ENCODE measurements at regions not wholly inside any gene's neighbourhood (a gene's known extent, or its start where the extent isn't known, plus 50 kb on each side); places are given as distances from the start of the nearest gene placed in this dataset.

DNA sequence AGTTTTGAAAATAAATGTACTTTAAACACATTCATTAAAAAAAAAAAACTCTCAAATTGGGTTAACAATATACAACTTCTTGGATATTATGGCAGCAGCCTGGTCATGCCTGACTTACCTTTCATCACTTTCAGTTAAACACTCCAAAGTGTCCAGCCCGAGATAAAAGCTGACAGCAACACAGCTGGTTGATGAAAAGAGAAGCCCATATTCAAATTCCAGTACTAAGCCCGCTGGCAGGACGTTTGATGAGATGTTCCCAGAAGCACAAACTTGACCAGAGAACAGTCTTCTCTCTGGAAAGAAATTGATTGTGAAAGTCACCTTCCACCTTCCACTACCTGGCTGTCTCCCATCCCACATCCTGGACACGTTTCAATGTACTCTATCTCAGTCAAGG, 586.3 kb downstream of the TDRD15 start:
- TF ChIP-seq EZH2 (IDR thresholded peaks at IDR 0.05; ENCODE audit: borderline replicate concordance, low read depth, low read length, severe bottlenecking): no peak
- TF ChIP-seq, protein P1, sequence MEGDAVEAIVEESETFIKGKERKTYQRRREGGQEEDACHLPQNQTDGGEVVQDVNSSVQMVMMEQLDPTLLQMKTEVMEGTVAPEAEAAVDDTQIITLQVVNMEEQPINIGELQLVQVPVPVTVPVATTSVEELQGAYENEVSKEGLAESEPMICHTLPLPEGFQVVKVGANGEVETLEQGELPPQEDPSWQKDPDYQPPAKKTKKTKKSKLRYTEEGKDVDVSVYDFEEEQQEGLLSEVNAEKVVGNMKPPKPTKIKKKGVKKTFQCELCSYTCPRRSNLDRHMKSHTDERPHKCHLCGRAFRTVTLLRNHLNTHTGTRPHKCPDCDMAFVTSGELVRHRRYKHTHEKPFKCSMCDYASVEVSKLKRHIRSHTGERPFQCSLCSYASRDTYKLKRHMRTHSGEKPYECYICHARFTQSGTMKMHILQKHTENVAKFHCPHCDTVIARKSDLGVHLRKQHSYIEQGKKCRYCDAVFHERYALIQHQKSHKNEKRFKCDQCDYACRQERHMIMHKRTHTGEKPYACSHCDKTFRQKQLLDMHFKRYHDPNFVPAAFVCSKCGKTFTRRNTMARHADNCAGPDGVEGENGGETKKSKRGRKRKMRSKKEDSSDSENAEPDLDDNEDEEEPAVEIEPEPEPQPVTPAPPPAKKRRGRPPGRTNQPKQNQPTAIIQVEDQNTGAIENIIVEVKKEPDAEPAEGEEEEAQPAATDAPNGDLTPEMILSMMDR (IDR thresholded peaks at IDR 0.05; ENCODE audit: borderline replicate concordance, extremely low read depth, low read length, poor library complexity, severe bottlenecking): no peak
- no peak for ATAC-seq (ENCODE audit: insufficient read depth, low read depth)
- DNase-seq: no peak
- no peaks in the 10 kb centered on the region for H3K27me3 ChIP-seq (ENCODE audit: insufficient read depth, low read length, poor library complexity)
- no peak overlapping the region for H3K4me3 ChIP-seq (ENCODE audit: low read depth in 1 of 2, low read length in 2 of 2)
- no peaks in the 10 kb centered on the region for H3K79me2 ChIP-seq (ENCODE audit: insufficient read depth, low read length)
- no peak overlapping the region for H2AFZ ChIP-seq (ENCODE audit: low read depth, low read length)
- no peak overlapping the region for H3K27ac ChIP-seq (ENCODE audit: low read length)
- no peaks in the 10 kb centered on the region for H3K9me3 ChIP-seq (ENCODE audit: insufficient read depth, low read length, severe bottlenecking)
- H3K9ac ChIP-seq (ENCODE audit: low read depth, low read length): no peak overlapping the region
- no peaks in the 10 kb centered on the region for H3K4me1 ChIP-seq (ENCODE audit: insufficient read depth, low read length)
- no peaks in the 10 kb centered on the region for H3K36me3 ChIP-seq (ENCODE audit: insufficient read depth, low read length)
- no peak overlapping the region for H3K4me2 ChIP-seq (ENCODE audit: insufficient read depth, low read length)
- H4K20me1 ChIP-seq (ENCODE audit: insufficient read depth, low read length): no peaks in the 10 kb centered on the region

DNA sequence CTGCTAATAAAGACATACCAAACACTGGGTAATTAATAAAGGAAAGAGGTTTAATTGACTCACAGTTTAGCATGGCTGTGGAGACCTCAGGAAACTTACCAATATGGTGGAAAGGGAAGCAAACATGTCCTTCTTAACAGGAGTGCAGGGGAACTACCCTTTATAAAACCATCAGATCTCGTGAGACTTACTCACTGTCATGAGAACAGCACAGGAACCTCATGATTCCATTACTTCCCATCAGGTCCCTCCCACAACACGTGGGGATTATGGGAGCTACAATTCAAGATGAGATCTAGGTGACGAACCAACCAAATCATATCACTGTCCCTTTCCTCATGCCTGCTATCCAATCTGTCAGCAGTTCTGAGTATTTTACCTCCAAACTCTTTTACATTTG, 586.7 kb downstream of the TDRD15 start:
- Histone ChIP-seq H3K9me3 (ENCODE audit: insufficient read depth, low read length, severe bottlenecking) (no peaks in the 10 kb centered on the region), H3K36me3 (ENCODE audit: insufficient read depth, low read length) (no peaks in the 10 kb centered on the region), H3K79me2 (ENCODE audit: insufficient read depth, low read length) (no peaks in the 10 kb centered on the region), H3K27me3 (ENCODE audit: insufficient read depth, low read length, poor library complexity) (no peaks in the 10 kb centered on the region), H3K4me3 (ENCODE audit: low read depth in 1 of 2, low read length in 2 of 2) (no peak overlapping the region), H3K9ac (ENCODE audit: low read depth, low read length) (no peak overlapping the region), H3K4me2 (ENCODE audit: insufficient read depth, low read length) (no peak overlapping the region), H3K27ac (ENCODE audit: low read length) (no peak overlapping the region), H2AFZ (ENCODE audit: low read depth, low read length) (no peak overlapping the region), H4K20me1 (ENCODE audit: insufficient read depth, low read length) (no peaks in the 10 kb centered on the region), H3K4me1 (ENCODE audit: insufficient read depth, low read length) (no peaks in the 10 kb centered on the region)
- ATAC-seq (ENCODE audit: insufficient read depth, low read depth): no peak
- no peak for DNase-seq
- TF ChIP-seq, protein P1 (IDR thresholded peaks at IDR 0.05; ENCODE audit: borderline replicate concordance, extremely low read depth, low read length, poor library complexity, severe bottlenecking): no peak
- no peak for TF ChIP-seq EZH2 (IDR thresholded peaks at IDR 0.05; ENCODE audit: borderline replicate concordance, low read depth, low read length, severe bottlenecking)

DNA sequence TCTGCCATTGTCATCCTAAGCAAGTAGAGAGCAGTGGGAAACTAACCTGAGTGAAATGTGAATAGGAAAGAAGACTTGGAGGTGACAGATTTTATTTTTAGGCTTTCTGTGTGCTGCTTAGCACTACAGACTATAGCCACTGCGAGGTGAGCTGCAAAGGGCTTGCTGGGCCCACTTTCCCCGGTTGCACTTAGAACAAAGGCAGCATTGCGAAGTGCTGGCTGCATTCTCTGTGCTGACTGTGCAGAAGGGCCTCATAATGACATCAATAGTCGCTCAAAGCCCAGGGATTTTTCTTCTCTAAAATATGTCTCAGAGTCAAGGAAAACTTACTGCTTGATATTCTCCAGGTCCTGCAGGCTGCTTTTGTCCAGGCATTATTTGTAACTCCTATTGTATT, 592.1 kb downstream of the TDRD15 start:
- H3K27ac ChIP-seq (ENCODE audit: low read length): no peak overlapping the region
- H3K36me3 ChIP-seq (ENCODE audit: insufficient read depth, low read length): no peaks in the 10 kb centered on the region
- no peaks in the 10 kb centered on the region for H3K27me3 ChIP-seq (ENCODE audit: insufficient read depth, low read length, poor library complexity)
- H3K4me3 ChIP-seq (ENCODE audit: low read depth in 1 of 2, low read length in 2 of 2): no peak overlapping the region
- DNase-seq (no peak), ATAC-seq (ENCODE audit: insufficient read depth, low read depth) (no peak)
- H3K9me3 ChIP-seq (ENCODE audit: insufficient read depth, low read length, severe bottlenecking): no peaks in the 10 kb centered on the region
- no peak overlapping the region for H3K4me2 ChIP-seq (ENCODE audit: insufficient read depth, low read length)
- H3K4me1 ChIP-seq (ENCODE audit: insufficient read depth, low read length): no peaks in the 10 kb centered on the region
- H3K9ac ChIP-seq (ENCODE audit: low read depth, low read length): no peak overlapping the region
- H4K20me1 ChIP-seq (ENCODE audit: insufficient read depth, low read length): no peaks in the 10 kb centered on the region
- H3K79me2 ChIP-seq (ENCODE audit: insufficient read depth, low read length): no peaks in the 10 kb centered on the region
- no peak overlapping the region for H2AFZ ChIP-seq (ENCODE audit: low read depth, low read length)
- TF ChIP-seq, protein P1 (IDR thresholded peaks at IDR 0.05; ENCODE audit: borderline replicate concordance, extremely low read depth, low read length, poor library complexity, severe bottlenecking): no peak
- TF ChIP-seq EZH2 (IDR thresholded peaks at IDR 0.05; ENCODE audit: borderline replicate concordance, low read depth, low read length, severe bottlenecking): no peak

DNA sequence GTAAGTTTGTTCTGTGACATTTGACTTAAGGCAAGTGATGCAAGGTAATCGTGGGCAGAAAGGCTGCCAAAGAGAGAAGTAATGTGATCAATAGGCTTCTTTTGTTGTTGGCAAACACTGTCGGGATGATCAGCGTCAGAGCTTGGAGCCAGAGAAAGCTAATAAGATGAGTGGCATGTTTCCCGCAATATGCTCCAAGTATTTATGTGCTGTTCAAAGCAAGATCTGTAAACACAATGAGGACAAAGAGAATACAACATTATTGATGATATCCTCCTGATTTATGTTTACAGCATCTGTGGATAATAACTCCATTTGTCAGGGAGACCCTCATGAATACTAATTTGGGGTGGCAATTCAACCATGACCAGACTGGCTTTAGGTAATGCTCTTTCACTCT, 603.3 kb downstream of the TDRD15 start:
- no peak overlapping the region for H2AFZ ChIP-seq (ENCODE audit: low read depth, low read length)
- H3K27ac ChIP-seq (ENCODE audit: low read length): no peak overlapping the region
- H3K4me1 ChIP-seq (ENCODE audit: insufficient read depth, low read length): no peaks in the 10 kb centered on the region
- ATAC-seq (ENCODE audit: insufficient read depth, low read depth): no peak
- DNase-seq: no peak
- no peaks in the 10 kb centered on the region for H3K27me3 ChIP-seq (ENCODE audit: insufficient read depth, low read length, poor library complexity)
- no peak for TF ChIP-seq EZH2 (IDR thresholded peaks at IDR 0.05; ENCODE audit: borderline replicate concordance, low read depth, low read length, severe bottlenecking)
- TF ChIP-seq, protein P1 (IDR thresholded peaks at IDR 0.05; ENCODE audit: borderline replicate concordance, extremely low read depth, low read length, poor library complexity, severe bottlenecking): no peak
- no peaks in the 10 kb centered on the region for H3K79me2 ChIP-seq (ENCODE audit: insufficient read depth, low read length)
- no peaks in the 10 kb centered on the region for H4K20me1 ChIP-seq (ENCODE audit: insufficient read depth, low read length)
- no peaks in the 10 kb centered on the region for H3K9me3 ChIP-seq (ENCODE audit: insufficient read depth, low read length, severe bottlenecking)
- no peak overlapping the region for H3K9ac ChIP-seq (ENCODE audit: low read depth, low read length)
- no peaks in the 10 kb centered on the region for H3K36me3 ChIP-seq (ENCODE audit: insufficient read depth, low read length)
- H3K4me3 ChIP-seq (ENCODE audit: low read depth in 1 of 2, low read length in 2 of 2): no peak overlapping the region
- H3K4me2 ChIP-seq (ENCODE audit: insufficient read depth, low read length): no peak overlapping the region

Data from DND-41 (cell line).